ENCODE measurements at regions not wholly inside any gene's neighbourhood (a gene's known extent, or its start where the extent isn't known, plus 50 kb on each side); places are given as distances from the start of the nearest gene placed in this dataset.

GRCh38 chr4:38377195-38377594 is 286.8 kb upstream of the KLF3 start:
- TF ChIP-seq CTCF (IDR thresholded peaks at IDR 0.05 in 2 of 3, conservative IDR thresholded peaks at IDR 0.05 in 1 of 3; ENCODE audit: borderline replicate concordance in 1 of 3, insufficient read depth in 1 of 3, low read depth in 2 of 3, low read length in 2 of 3): no peak
- no peak for TF ChIP-seq ZBTB33 (IDR thresholded peaks at IDR 0.05; ENCODE audit: extremely low read depth, insufficient replicate concordance, low read length)
- TF ChIP-seq EZH2phosphoT487 (IDR thresholded peaks at IDR 0.05; ENCODE audit: borderline replicate concordance): no peak
- no peak for TF ChIP-seq EZH2 (IDR thresholded peaks at IDR 0.05)
- no peak for TF ChIP-seq RAD21 (IDR thresholded peaks at IDR 0.05; ENCODE audit: low read depth)
- TF ChIP-seq MAX (IDR thresholded peaks at IDR 0.05): no peak
